ENCODE measurements at regions not wholly inside any gene's neighbourhood (a gene's known extent, or its start where the extent isn't known, plus 50 kb on each side); places are given as distances from the start of the nearest gene placed in this dataset.

DNA sequence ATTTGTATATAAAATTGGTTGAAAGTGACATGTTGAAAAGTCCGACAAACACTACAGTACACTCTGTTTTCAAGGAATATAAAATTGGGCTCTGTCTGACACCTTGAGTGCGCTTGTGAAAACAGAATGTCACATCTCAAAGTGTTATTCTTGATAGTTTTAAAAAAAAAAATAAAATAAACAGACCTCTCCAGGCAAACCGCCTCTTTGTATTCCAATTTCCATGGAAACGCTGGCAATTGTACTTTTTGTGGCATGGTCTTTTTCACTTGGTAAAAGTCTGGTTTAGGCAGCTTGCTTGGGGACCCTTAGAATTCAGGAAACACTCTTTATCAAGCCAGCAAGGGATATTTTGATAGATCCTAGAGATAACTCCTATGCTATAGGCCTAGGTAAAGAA lies 302.5 kb downstream of the RAB28 start (continued):
- no peak for TF ChIP-seq SP4 (IDR thresholded peaks at IDR 0.05; ENCODE audit: low read length)
- TF ChIP-seq KDM1A (IDR thresholded peaks at IDR 0.05; ENCODE audit: borderline replicate concordance, low read length) = no peak
- no peak for TF ChIP-seq CEBPB (IDR thresholded peaks at IDR 0.05; ENCODE audit: low read depth, low read length)
- no peak for TF ChIP-seq BRCA1 (IDR thresholded peaks at IDR 0.05; ENCODE audit: low read depth, low read length)
- no peak for TF ChIP-seq PHF8 (conservative IDR thresholded peaks at IDR 0.05; ENCODE audit: low read depth, low read length)
- no peak for TF ChIP-seq CBX5 (IDR thresholded peaks at IDR 0.05; ENCODE audit: low read depth, low read length)
- TF ChIP-seq RFX5 (IDR thresholded peaks at IDR 0.05; ENCODE audit: borderline replicate concordance, low read depth, low read length) = no peak
- no peak for TF ChIP-seq TBP (IDR thresholded peaks at IDR 0.05; ENCODE audit: low read depth, low read length)
- no peak for TF ChIP-seq SIRT6 (IDR thresholded peaks at IDR 0.05; ENCODE audit: low read length)
- TF ChIP-seq RXRA (IDR thresholded peaks at IDR 0.05; ENCODE audit: insufficient read depth, low read depth, low read length) = no peak
- no peak for TF ChIP-seq EGR1 (IDR thresholded peaks at IDR 0.05; ENCODE audit: borderline replicate concordance, low read depth, low read length)
- no peak for TF ChIP-seq TAF7 (optimal IDR thresholded peaks at IDR 0.05; ENCODE audit: borderline replicate concordance, low read depth, low read length)
- TF ChIP-seq SIX5 (IDR thresholded peaks at IDR 0.05; ENCODE audit: low read depth, low read length) = no peak
- TF ChIP-seq FOSL1 (IDR thresholded peaks at IDR 0.05; ENCODE audit: insufficient read depth, low read depth, low read length) = no peak
- no peak for TF ChIP-seq SAP30 (IDR thresholded peaks at IDR 0.05; ENCODE audit: insufficient read depth, insufficient replicate concordance, low read length)
- TF ChIP-seq TAF1 (IDR thresholded peaks at IDR 0.05; ENCODE audit: low read depth, low read length) = no peak
- no peak for TF ChIP-seq SP1 (IDR thresholded peaks at IDR 0.05; ENCODE audit: low read depth, low read length)
- TF ChIP-seq SRF (IDR thresholded peaks at IDR 0.05; ENCODE audit: low read depth, low read length) = no peak
- TF ChIP-seq BCL11A (IDR thresholded peaks at IDR 0.05; ENCODE audit: low read depth in 2 of 2, low read length in 2 of 2) = no peak
